ENCODE measurements at regions not wholly inside any gene's neighbourhood (a gene's known extent, or its start where the extent isn't known, plus 50 kb on each side); places are given as distances from the start of the nearest gene placed in this dataset.

DNA sequence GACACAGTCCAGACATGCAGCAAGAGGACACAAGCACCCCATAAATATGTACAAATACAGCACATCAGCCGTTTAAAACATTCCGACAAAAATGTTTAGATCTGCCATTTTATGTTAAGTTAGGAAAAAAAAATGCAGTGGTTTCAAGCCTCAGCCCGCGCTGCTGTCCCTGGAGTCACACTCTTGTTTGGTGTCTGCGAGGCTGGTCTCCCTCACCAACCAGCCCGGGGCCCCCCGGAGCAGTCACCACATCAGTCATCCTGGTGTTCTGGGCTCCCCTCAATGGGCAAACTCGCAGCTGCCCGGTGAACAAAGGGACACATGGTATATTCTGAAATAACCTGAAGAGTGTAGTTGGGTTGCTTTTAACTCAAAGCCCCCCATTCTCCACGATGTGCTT is 1022.2 kb downstream of the BRD1 start:
- TF ChIP-seq, protein P1, sequence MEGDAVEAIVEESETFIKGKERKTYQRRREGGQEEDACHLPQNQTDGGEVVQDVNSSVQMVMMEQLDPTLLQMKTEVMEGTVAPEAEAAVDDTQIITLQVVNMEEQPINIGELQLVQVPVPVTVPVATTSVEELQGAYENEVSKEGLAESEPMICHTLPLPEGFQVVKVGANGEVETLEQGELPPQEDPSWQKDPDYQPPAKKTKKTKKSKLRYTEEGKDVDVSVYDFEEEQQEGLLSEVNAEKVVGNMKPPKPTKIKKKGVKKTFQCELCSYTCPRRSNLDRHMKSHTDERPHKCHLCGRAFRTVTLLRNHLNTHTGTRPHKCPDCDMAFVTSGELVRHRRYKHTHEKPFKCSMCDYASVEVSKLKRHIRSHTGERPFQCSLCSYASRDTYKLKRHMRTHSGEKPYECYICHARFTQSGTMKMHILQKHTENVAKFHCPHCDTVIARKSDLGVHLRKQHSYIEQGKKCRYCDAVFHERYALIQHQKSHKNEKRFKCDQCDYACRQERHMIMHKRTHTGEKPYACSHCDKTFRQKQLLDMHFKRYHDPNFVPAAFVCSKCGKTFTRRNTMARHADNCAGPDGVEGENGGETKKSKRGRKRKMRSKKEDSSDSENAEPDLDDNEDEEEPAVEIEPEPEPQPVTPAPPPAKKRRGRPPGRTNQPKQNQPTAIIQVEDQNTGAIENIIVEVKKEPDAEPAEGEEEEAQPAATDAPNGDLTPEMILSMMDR (IDR thresholded peaks at IDR 0.05; ENCODE audit: insufficient read depth, low read length, severe bottlenecking): no peak
- FAIRE-seq (no peak), DNase-seq (ENCODE audit: low read depth) (no peak)
- H3K36me3 ChIP-seq (ENCODE audit: control insufficient read depth, insufficient read depth, low read length): no peaks in the 10 kb centered on the region
- no peaks in the 10 kb centered on the region for H3K27me3 ChIP-seq (ENCODE audit: control insufficient read depth, insufficient read depth, low read length)
- H3K4me3 ChIP-seq (ENCODE audit: low read depth, low read length): no peak overlapping the region

DNA sequence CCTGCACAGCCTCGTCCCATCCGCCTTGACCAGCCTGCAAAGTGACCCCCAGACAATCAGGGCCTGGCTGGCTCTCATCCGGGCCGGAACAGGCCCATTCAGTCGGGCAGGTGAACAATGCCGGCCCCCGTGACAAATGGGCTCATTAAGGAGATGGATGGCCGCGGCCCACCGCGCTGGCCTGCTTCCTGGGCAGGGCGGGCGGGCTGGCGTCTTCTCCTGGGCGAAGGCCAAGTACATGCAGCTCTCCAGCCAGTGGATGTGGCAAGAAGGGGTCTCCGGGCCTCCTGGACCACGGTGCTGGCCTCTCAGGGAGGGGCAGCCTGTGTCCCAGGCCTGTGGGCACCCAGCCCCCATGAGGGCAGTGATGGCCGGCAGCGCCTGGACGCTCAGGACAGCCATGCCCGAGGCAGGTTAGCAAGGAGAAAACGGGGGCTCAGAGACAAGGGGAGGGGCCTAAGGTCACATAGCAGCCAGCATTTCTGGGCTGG is 1022.8 kb downstream of the BRD1 start:
- TF ChIP-seq, protein P1 (IDR thresholded peaks at IDR 0.05; ENCODE audit: insufficient read depth, low read length, severe bottlenecking): no peak
- H3K36me3 ChIP-seq (ENCODE audit: control insufficient read depth, insufficient read depth, low read length): no peaks in the 10 kb centered on the region
- H3K27me3 ChIP-seq (ENCODE audit: control insufficient read depth, insufficient read depth, low read length): no peaks in the 10 kb centered on the region
- FAIRE-seq: no peak
- H3K4me3 ChIP-seq (ENCODE audit: low read depth, low read length): no peak overlapping the region
- no peak for DNase-seq (ENCODE audit: low read depth)

DNA sequence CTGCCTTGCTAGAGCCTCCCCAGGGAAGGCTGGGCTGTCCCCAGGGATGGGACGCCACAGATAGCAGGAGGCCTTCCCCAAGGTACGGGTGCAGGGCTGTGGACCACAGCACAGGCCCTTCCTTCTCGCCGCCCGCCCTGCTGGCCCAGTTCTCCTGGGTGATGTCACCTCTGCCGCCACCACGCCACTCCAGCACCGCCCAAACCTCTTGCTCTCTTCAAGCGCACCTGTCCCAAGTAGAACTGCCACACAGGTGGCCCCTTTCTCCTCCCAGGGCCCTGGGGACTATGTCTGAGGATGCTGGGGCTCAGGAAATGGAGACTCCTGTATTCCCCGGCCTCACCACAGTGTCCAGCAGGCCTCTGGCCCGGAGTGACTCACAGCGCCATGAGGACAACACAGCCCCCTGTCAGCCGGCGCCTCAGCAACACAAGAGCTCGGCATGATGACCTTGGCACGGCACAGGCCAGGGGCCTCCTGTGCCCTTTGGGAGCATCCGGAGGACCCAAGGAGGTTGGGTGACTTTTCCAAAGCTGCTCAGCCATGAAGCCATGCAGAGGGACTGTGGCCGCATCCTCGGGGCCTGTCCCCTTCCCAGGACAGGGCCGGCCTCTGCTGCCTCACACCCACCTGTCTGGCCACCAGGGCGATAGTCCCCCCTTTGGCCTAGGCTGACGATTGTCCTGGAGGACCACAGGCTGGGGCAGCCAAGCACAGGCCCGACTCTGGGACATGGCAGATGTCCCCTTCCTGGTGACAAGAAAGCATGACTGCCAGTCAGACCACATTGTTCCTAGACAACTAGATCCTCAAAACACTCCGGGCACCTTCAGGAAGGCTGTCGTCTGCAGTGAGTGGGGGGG is 1023.5 kb downstream of the BRD1 start:
- Histone ChIP-seq H3K4me3 (ENCODE audit: low read depth, low read length) (no peak overlapping the region), H3K36me3 (ENCODE audit: control insufficient read depth, insufficient read depth, low read length) (no peaks in the 10 kb centered on the region), H3K27me3 (ENCODE audit: control insufficient read depth, insufficient read depth, low read length) (no peaks in the 10 kb centered on the region)
- DNase-seq (ENCODE audit: low read depth) (no peak), FAIRE-seq (no peak)
- TF ChIP-seq, protein P1 (IDR thresholded peaks at IDR 0.05; ENCODE audit: insufficient read depth, low read length, severe bottlenecking): no peak

DNA sequence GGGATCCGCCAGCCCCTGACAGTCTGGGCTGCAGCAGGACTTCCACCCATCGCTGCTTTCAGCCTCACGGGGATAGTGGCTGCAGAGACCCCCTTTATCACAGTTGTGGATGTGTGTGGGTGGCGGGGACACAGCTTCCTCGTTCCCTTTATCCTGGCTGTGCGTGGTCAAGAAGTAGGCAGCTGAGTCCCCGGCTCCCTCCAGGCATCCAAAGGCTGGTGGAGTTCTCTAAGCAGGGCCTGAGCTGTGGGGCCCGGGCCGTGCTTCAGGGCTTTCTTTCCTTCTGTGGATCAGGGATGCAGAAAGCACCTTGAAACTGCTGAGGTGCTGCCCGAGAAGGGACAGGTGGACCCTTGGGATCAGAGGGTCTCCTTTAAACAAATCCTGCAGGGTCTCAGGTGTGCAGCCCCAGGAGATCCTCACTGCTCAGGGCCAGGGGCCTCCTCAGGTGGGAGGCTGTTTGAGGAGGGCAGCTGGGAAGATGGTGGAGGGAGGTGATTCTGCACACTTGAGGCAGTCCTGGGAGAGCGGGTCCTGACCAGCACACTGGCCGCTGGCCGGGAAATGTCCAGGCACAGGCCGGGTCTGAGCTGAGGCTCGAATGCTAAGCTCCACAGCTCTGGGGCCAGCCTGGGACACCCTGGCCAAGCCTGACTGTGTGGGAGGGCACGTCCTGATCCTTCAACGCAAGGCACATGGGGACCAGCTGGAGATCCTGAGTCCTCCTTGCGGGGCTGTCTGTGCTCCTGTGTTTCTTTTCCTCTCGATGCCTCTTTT is 1024.3 kb downstream of the BRD1 start:
- DNase-seq (ENCODE audit: low read depth) (no peak), FAIRE-seq (no peak)
- Histone ChIP-seq H3K4me3 (ENCODE audit: low read depth, low read length) (no peak overlapping the region), H3K27me3 (ENCODE audit: control insufficient read depth, insufficient read depth, low read length) (no peaks in the 10 kb centered on the region), H3K36me3 (ENCODE audit: control insufficient read depth, insufficient read depth, low read length) (no peaks in the 10 kb centered on the region)
- TF ChIP-seq, protein P1 (IDR thresholded peaks at IDR 0.05; ENCODE audit: insufficient read depth, low read length, severe bottlenecking): no peak

DNA sequence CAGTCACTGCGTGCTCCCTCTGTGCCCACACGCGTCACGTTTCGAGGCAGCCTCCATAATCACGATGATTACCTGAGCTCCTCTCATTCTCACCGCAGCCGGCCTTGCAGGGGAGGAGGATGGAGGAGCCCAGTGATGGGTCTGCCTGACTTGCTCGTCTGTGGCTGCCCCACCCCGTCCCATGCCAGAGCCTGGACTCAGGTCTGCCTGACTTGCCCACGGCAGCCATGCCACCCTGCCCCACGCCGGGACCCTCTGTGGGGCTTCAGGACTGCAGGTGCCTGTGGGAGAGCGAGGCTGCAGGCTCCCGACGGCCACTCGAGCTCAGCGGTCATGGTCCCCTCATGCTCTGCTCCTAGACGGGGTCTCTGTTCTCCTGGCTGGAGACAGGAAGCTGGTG is 1025.1 kb downstream of the BRD1 start:
- FAIRE-seq (no peak), DNase-seq (ENCODE audit: low read depth) (no peak)
- H3K27me3 ChIP-seq (ENCODE audit: control insufficient read depth, insufficient read depth, low read length): no peaks in the 10 kb centered on the region

More for the DNA sequence above, 1025.1 kb downstream of the BRD1 start:
- H3K36me3 ChIP-seq (ENCODE audit: control insufficient read depth, insufficient read depth, low read length): no peaks in the 10 kb centered on the region
- TF ChIP-seq, protein P1 (IDR thresholded peaks at IDR 0.05; ENCODE audit: insufficient read depth, low read length, severe bottlenecking): no peak
- H3K4me3 ChIP-seq (ENCODE audit: low read depth, low read length): no peak overlapping the region

Data from bronchial epithelial cell (primary cell).